ENCODE measurements at regions not wholly inside any gene's neighbourhood (a gene's known extent, or its start where the extent isn't known, plus 50 kb on each side); places are given as distances from the start of the nearest gene placed in this dataset.

DNA sequence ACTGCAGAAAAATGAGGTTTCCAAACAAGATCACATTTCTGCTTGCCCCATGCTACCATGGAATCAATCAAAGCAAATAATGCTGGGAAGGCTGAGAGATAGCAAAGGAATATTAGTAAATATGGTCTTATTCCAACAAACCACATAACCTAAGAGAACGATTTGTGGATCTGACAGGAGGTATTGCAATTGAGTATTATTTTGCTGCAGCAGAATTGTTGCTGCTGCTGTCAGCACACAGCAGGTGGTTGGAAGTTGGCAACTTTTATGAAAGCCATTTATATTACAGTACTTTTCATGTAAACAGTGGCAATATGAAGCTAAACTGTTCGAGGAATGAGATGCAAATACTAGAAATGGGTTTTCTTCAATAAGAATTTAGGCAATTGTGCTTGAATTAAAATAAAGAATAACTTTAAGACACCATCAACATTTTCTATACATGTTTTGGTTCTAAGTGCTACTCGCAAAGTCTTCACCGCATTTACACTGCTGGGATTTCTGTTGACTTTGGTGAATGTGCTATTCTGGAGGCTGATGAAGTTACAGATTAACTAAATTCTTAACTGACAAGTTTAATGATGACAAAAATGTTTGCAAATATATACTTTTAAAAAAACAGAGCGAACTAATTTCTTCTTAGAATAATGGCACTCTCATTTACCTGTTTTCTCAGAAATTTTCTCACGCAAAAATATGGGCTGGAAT is 1285.7 kb downstream of the CNTNAP5 start:
- DNase-seq (ENCODE audit: low read depth, low spot score), result no peak
- H3K27me3 ChIP-seq (ENCODE audit: control insufficient read depth, insufficient read depth, low read length), result no peaks in the 10 kb centered on the region
- TF ChIP-seq CTCF (IDR thresholded peaks at IDR 0.05; ENCODE audit: low read depth, low read length), result no peak
- no peak overlapping the region for H3K4me3 ChIP-seq (ENCODE audit: low read depth, low read length)
- no peak overlapping the region for H3K27ac ChIP-seq (ENCODE audit: low read depth, low read length)
- ChIA-PET CTCF (no interaction called here), POLR2A (no interaction called here)
- peaks cover 17% of the 10 kb centered on the region for H3K9me3 ChIP-seq (ENCODE audit: control insufficient read depth, insufficient read depth, low read length)

GRCh38 chr2:125312342-125312741 is 1287.3 kb downstream of the CNTNAP5 start:
- ChIA-PET CTCF (no interaction called here), POLR2A (no interaction called here)
- H3K27me3 ChIP-seq (ENCODE audit: control insufficient read depth, insufficient read depth, low read length), result no peaks in the 10 kb centered on the region
- no peak overlapping the region for H3K27ac ChIP-seq (ENCODE audit: low read depth, low read length)
- no peak overlapping the region for H3K4me3 ChIP-seq (ENCODE audit: low read depth, low read length)
- no peak for DNase-seq (ENCODE audit: low read depth, low spot score)
- no peak for TF ChIP-seq CTCF (IDR thresholded peaks at IDR 0.05; ENCODE audit: low read depth, low read length)
- peaks cover 17% of the 10 kb centered on the region for H3K9me3 ChIP-seq (ENCODE audit: control insufficient read depth, insufficient read depth, low read length)

- CTCF ChIA-PET, result no interaction called here
- POLR2A ChIA-PET, result no interaction called here
These were observed 1288.7 kb downstream of the CNTNAP5 start for GRCh38 chr2:125313806-125314205.

DNA sequence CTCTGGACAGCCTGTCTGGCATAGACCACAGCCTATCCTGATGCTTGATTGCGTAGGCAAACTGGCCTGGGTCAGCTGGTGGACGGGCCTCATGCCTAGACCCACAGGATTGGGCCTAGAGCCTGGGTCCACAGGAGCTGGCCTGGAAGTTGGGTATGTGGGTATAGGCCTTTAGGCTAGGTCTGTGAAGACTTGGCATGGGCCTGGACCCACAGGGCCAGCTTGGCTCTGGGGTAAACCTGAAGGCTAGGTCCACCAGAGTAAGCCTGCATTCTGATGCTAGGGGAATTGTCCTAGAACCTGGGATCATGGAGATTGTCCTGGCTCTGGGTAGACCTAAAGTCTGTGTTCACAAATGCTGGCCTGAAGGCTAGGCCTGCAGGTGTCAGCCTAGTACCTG is 1293.7 kb downstream of the CNTNAP5 start:
- DNase-seq (ENCODE audit: low read depth, low spot score), result no peak
- Histone ChIP-seq H3K4me3 (ENCODE audit: low read depth, low read length) (no peak overlapping the region), H3K9me3 (ENCODE audit: control insufficient read depth, insufficient read depth, low read length) (peaks cover 7% of the 10 kb centered on the region), H3K27ac (ENCODE audit: low read depth, low read length) (no peak overlapping the region), H3K27me3 (ENCODE audit: control insufficient read depth, insufficient read depth, low read length) (no peaks in the 10 kb centered on the region)
- CTCF ChIA-PET, result no interaction called here
- no peak for TF ChIP-seq CTCF (IDR thresholded peaks at IDR 0.05; ENCODE audit: low read depth, low read length)
- POLR2A ChIA-PET, result no interaction called here

More at GRCh38 chr2:125313806-125314205, 1288.7 kb downstream of the CNTNAP5 start:
- H3K27me3 ChIP-seq (ENCODE audit: control insufficient read depth, insufficient read depth, low read length), result no peaks in the 10 kb centered on the region
- TF ChIP-seq CTCF (IDR thresholded peaks at IDR 0.05; ENCODE audit: low read depth, low read length), result no peak
- H3K4me3 ChIP-seq (ENCODE audit: low read depth, low read length), result no peak overlapping the region
- no peak for DNase-seq (ENCODE audit: low read depth, low spot score)
- no peak overlapping the region for H3K27ac ChIP-seq (ENCODE audit: low read depth, low read length)
- H3K9me3 ChIP-seq (ENCODE audit: control insufficient read depth, insufficient read depth, low read length), result peaks cover 17% of the 10 kb centered on the region

DNA sequence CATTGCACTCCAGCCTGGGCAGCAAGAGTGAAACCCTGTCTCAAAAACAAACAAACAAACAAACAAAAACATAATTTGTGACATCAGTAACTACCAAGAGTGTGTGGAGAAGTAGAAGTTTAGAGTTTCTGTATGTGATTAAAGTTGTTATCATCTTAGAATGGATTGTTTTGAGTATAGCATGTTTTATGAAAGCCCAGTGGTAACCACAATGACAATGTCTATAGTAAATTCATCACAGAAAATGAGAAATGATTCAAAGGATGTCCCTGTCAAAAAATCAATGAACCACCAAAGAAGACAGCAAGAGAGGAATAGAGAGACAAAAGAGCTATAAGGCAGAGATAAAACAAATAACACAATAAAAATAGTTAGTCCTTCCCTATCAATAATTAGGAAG is 1299.2 kb downstream of the CNTNAP5 start:
- CTCF ChIA-PET, result no interaction called here
- H3K9me3 ChIP-seq (ENCODE audit: control insufficient read depth, insufficient read depth, low read length), result peaks cover under 1% of the 10 kb centered on the region; the same call in 1 of the 2 replicates
- POLR2A ChIA-PET, result no interaction called here
- H3K27ac ChIP-seq (ENCODE audit: low read depth, low read length), result no peak overlapping the region
- TF ChIP-seq CTCF (IDR thresholded peaks at IDR 0.05; ENCODE audit: low read depth, low read length), result no peak
- no peaks in the 10 kb centered on the region for H3K27me3 ChIP-seq (ENCODE audit: control insufficient read depth, insufficient read depth, low read length)
- DNase-seq (ENCODE audit: low read depth, low spot score), result no peak
- no peak overlapping the region for H3K4me3 ChIP-seq (ENCODE audit: low read depth, low read length)
